ENCODE measurements at regions not wholly inside any gene's neighbourhood (a gene's known extent, or its start where the extent isn't known, plus 50 kb on each side); places are given as distances from the start of the nearest gene placed in this dataset.
A peak's percentile ranks its signal among the peaks of the same experiment; 100 is the strongest.

- POLR2A ChIA-PET, result no interaction called here
- no peak overlapping the region for H3K9ac ChIP-seq (ENCODE audit: low read length)
- H4K20me1 ChIP-seq (ENCODE audit: insufficient read depth), result no peaks in the 10 kb centered on the region
- intact Hi-C loops (cut with micrococcal nuclease), result no loop called here
- no peaks in the 10 kb centered on the region for H3K36me3 ChIP-seq (ENCODE audit: control insufficient read depth in 1 of 2, insufficient read depth in 2 of 2, low read length in 2 of 2)
- no TSS peak for BruUV-seq (replicated peaks)
- no peak overlapping the region for H3K27ac ChIP-seq (ENCODE audit: low read depth, low read length)
- TF ChIP-seq EZH2phosphoT487 (IDR thresholded peaks at IDR 0.05; ENCODE audit: borderline replicate concordance) (no peak), ATF3 (IDR thresholded peaks at IDR 0.05) (no peak), ELF1 (IDR thresholded peaks at IDR 0.05; ENCODE audit: borderline replicate concordance, low read depth) (no peak), RAD21 (IDR thresholded peaks at IDR 0.05; ENCODE audit: low read depth) (no peak), SIN3A (IDR thresholded peaks at IDR 0.05; ENCODE audit: low read depth) (no peak), CBX3 (IDR thresholded peaks at IDR 0.05; ENCODE audit: low read depth) (no peak), SRF (IDR thresholded peaks at IDR 0.05; ENCODE audit: low read depth) (no peak), JUND (IDR thresholded peaks at IDR 0.05) (no peak), POLR2AphosphoS5 (IDR thresholded peaks at IDR 0.05; ENCODE audit: low read depth, low read length) (no peak), FOSL1 (IDR thresholded peaks at IDR 0.05; ENCODE audit: low read depth) (no peak), YY1 (IDR thresholded peaks at IDR 0.05; ENCODE audit: extremely low read depth, insufficient replicate concordance, low read depth, low read length) (no peak), CEBPB (IDR thresholded peaks at IDR 0.05; ENCODE audit: low read depth) (no peak), EZH2 (IDR thresholded peaks at IDR 0.05) (no peak)
- DNase-seq (ENCODE audit: low read depth, low spot score) (no peak), ATAC-seq (no peak)
- H2AFZ ChIP-seq (ENCODE audit: low read depth, low read length, poor library complexity, severe bottlenecking), result peak overlapping the region; percentile 63
- no peaks in the 10 kb centered on the region for H3K79me2 ChIP-seq (ENCODE audit: insufficient read depth, low read length)
- H3K9me3 ChIP-seq (ENCODE audit: control insufficient read depth in 1 of 2, insufficient read depth in 1 of 2, low read depth in 1 of 2, low read length in 2 of 2), result no peaks in the 10 kb centered on the region
- H3K4me1 ChIP-seq (ENCODE audit: control insufficient read depth in 1 of 2, insufficient read depth in 2 of 2, low read length in 2 of 2), result peaks cover 0 to 8% of the 10 kb centered on the region in 2 experiments; a peak in 2 of 4 replicates
- H3K9me2 ChIP-seq (ENCODE audit: insufficient read depth), result no peaks in the 10 kb centered on the region
- no peaks in the 10 kb centered on the region for H3K27me3 ChIP-seq (ENCODE audit: insufficient read depth, low read length)
- RAD21 ChIA-PET (ENCODE audit: low non-redundant PET in 1 of 2, low total read pairs in 2 of 2, uncharacterized antibody in 2 of 2, unreplicated experiment in 2 of 2), result no interaction called here
- peak overlapping the region; percentile 19; the same call in 1 of the 2 replicates for H3K4me2 ChIP-seq (ENCODE audit: low read length)
- CTCF ChIA-PET, result no interaction called here
- no peak overlapping the region for H3K4me3 ChIP-seq (replicated peaks in 1 of 2; ENCODE audit: low read depth in 1 of 2, low read length in 2 of 2)
Measured at GRCh38 chr4:124973716-124974115, 261.2 kb upstream of the ANKRD50 start.

- CTCF ChIA-PET, result no interaction called here
- no peaks in the 10 kb centered on the region for H3K79me2 ChIP-seq (ENCODE audit: insufficient read depth, low read length)
- H3K36me3 ChIP-seq (ENCODE audit: control insufficient read depth in 1 of 2, insufficient read depth in 2 of 2, low read length in 2 of 2), result no peaks in the 10 kb centered on the region
- POLR2A ChIA-PET, result no interaction called here
- intact Hi-C loops (cut with micrococcal nuclease), result no loop called here
- H3K27me3 ChIP-seq (ENCODE audit: insufficient read depth, low read length), result no peaks in the 10 kb centered on the region
- H2AFZ ChIP-seq (ENCODE audit: low read depth, low read length, poor library complexity, severe bottlenecking), result no peak overlapping the region
- H3K9me3 ChIP-seq (ENCODE audit: control insufficient read depth in 1 of 2, insufficient read depth in 1 of 2, low read depth in 1 of 2, low read length in 2 of 2), result no peaks in the 10 kb centered on the region
- H3K4me2 ChIP-seq (ENCODE audit: low read length), result no peak overlapping the region
- no peaks in the 10 kb centered on the region for H4K20me1 ChIP-seq (ENCODE audit: insufficient read depth)
- no TSS peak for BruUV-seq (replicated peaks)
- RAD21 ChIA-PET (ENCODE audit: low non-redundant PET in 1 of 2, low total read pairs in 2 of 2, uncharacterized antibody in 2 of 2, unreplicated experiment in 2 of 2), result no interaction called here
- ATAC-seq (no peak), DNase-seq (ENCODE audit: low read depth, low spot score) (no peak)
- peaks cover 0 to 8% of the 10 kb centered on the region in 2 experiments; a peak in 2 of 4 replicates for H3K4me1 ChIP-seq (ENCODE audit: control insufficient read depth in 1 of 2, insufficient read depth in 2 of 2, low read length in 2 of 2)
- H3K9ac ChIP-seq (ENCODE audit: low read length), result no peak overlapping the region
- no peak for TF ChIP-seq EZH2phosphoT487 (IDR thresholded peaks at IDR 0.05; ENCODE audit: borderline replicate concordance)
- TF ChIP-seq EGR1 (IDR thresholded peaks at IDR 0.05; ENCODE audit: low read depth), result no peak
- no peak for TF ChIP-seq POLR2AphosphoS5 (IDR thresholded peaks at IDR 0.05; ENCODE audit: low read depth, low read length)
- H3K9me2 ChIP-seq (ENCODE audit: insufficient read depth), result no peaks in the 10 kb centered on the region
- H3K4me3 ChIP-seq (replicated peaks in 1 of 2; ENCODE audit: low read depth in 1 of 2, low read length in 2 of 2), result no peak overlapping the region
- no peak overlapping the region for H3K27ac ChIP-seq (ENCODE audit: low read depth, low read length)
Measured at GRCh38 chr4:124970011-124970410, 257.5 kb upstream of the ANKRD50 start.

Measured in HCT116 (cell line).